Ascending aorta (tissue), 2 donors: ENCODE measurements at regions not wholly inside any gene's neighbourhood (a gene's known extent, or its start where the extent isn't known, plus 50 kb on each side); places are given as distances from the start of the nearest gene placed in this dataset.

Experiments
- DNase-seq, 2 donors: peaks; one replicate each; pipeline ENCODE4 v3.0.0-alpha.2; 2019; ENCODE audit warnings: low spot score in 2 of 2
- H3K27ac ChIP-seq, 2 donors: fragments of 200-600 bp; sonication (generic); one replicate each; pipeline ENCODE4 v1.5.1; 2016 to 2017; ENCODE audit warnings: mild to moderate bottlenecking in 1 of 2
- H3K27me3 ChIP-seq: fragments of 200-600 bp; sonication (generic); one replicate; pipeline ENCODE4 v1.5.1; 2017
- H3K36me3 ChIP-seq, 2 donors: fragments of 200-600 bp; sonication (generic); one replicate each; pipeline ENCODE4 v1.5.1; 2016
- H3K4me1 ChIP-seq, 2 donors: fragments of 200-600 bp; sonication (generic); one replicate each; pipeline ENCODE4 v1.5.1; 2016 to 2017; ENCODE audit warnings: mild to moderate bottlenecking in 1 of 2
- H3K4me3 ChIP-seq, 2 donors: fragments of 200-600 bp; sonication (generic); one replicate each; pipeline ENCODE4 v1.5.1; 2016 to 2017; ENCODE audit warnings: mild to moderate bottlenecking in 1 of 2
- H3K9me3 ChIP-seq, 2 donors: fragments of 200-600 bp; sonication (generic); one replicate each; pipeline ENCODE4 v1.5.1; 2016
- intact Hi-C: fragments of 100-400 bp; cut with DNase I; formaldehyde crosslinking; loops from one replicate; pipeline ENCODE4 v1.15.1; 2023
- TF ChIP-seq, protein P1 (sequence below), 3 experiments: fragments of 200-600 bp in 2 of 3; fragments of 450-650 bp in 1 of 3; sonication (generic) in 2 of 3; IDR thresholded peaks; one replicate each; pipeline ENCODE4 v1.5.1; 2016 to 2019; ENCODE audit warnings: antibody characterized with exemption in 3 of 3, mild to moderate bottlenecking in 1 of 3, moderate library complexity in 1 of 3

DNA sequence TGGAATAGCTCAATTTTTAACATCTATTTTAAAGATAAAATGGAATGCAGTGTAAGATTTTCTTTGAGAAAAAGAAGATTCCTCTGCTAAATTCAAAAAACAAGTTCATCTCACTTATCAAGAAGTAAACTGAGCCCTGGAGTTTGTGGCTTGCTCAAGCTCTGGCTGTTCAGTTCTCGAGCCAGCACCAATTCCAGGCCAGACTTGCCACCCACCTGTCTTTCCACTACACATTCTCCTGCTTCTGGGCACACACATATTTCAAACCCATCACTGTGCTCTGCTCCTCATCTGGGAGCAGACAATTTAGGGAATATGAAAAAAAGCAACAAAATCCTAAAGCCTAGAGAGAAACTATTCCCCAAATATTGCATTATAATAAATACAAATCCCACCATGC is 424.5 kb downstream of the ENC1 start:
- no peaks in the 10 kb centered on the region for H3K27me3 ChIP-seq
- intact Hi-C loops = no loop called here
- DNase-seq = no peak
- H3K4me3 ChIP-seq = no peak overlapping the region
- no peaks in the 10 kb centered on the region for H3K9me3 ChIP-seq
- H3K27ac ChIP-seq = no peak overlapping the region
- TF ChIP-seq, protein P1, sequence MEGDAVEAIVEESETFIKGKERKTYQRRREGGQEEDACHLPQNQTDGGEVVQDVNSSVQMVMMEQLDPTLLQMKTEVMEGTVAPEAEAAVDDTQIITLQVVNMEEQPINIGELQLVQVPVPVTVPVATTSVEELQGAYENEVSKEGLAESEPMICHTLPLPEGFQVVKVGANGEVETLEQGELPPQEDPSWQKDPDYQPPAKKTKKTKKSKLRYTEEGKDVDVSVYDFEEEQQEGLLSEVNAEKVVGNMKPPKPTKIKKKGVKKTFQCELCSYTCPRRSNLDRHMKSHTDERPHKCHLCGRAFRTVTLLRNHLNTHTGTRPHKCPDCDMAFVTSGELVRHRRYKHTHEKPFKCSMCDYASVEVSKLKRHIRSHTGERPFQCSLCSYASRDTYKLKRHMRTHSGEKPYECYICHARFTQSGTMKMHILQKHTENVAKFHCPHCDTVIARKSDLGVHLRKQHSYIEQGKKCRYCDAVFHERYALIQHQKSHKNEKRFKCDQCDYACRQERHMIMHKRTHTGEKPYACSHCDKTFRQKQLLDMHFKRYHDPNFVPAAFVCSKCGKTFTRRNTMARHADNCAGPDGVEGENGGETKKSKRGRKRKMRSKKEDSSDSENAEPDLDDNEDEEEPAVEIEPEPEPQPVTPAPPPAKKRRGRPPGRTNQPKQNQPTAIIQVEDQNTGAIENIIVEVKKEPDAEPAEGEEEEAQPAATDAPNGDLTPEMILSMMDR (IDR thresholded peaks at IDR 0.05) = no peak
- no peaks in the 10 kb centered on the region for H3K4me1 ChIP-seq
- no peaks in the 10 kb centered on the region for H3K36me3 ChIP-seq

DNA sequence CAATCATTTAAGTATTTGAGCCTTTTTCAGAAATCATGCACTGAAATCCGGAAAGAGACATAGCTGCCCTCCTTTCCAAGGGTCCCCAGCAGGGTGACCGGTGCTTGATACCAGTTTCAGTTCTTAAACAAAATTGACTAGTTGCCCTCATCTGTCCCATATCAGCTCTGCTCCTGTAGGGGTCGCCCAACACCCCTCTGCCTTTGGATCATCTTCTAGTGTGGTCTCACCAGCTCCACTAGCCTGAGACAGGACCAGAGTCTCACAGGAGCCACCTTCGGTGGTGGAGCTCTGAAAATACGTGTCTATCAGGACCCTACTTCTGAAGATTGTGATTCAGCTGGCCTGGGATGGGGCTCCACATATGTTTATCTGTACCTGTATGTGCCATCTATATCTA is 428.2 kb downstream of the ENC1 start:
- TF ChIP-seq, protein P1 (IDR thresholded peaks at IDR 0.05) = no peak
- intact Hi-C loops = no loop called here
- Histone ChIP-seq H3K27ac (no peak overlapping the region), H3K4me3 (no peak overlapping the region), H3K36me3 (no peaks in the 10 kb centered on the region), H3K4me1 (no peaks in the 10 kb centered on the region), H3K9me3 (no peaks in the 10 kb centered on the region), H3K27me3 (no peaks in the 10 kb centered on the region)
- DNase-seq = no peak

- DNase-seq = no peak
- H3K27ac ChIP-seq = no peak overlapping the region
- peaks cover 0 to 11% of the 10 kb centered on the region in 2 donors for H3K4me1 ChIP-seq
- TF ChIP-seq, protein P1 (IDR thresholded peaks at IDR 0.05) = no peak
- no peak overlapping the region for H3K4me3 ChIP-seq
- no peaks in the 10 kb centered on the region for H3K36me3 ChIP-seq
- intact Hi-C loops = loop anchor here (10.0 kb wide), 1 partner anchor 305 kb away; no protein-coding TSS in a partner anchor
- no peaks in the 10 kb centered on the region for H3K27me3 ChIP-seq
- no peaks in the 10 kb centered on the region for H3K9me3 ChIP-seq
Measured at GRCh38 chr5:74209571-74209970, 431.0 kb downstream of the ENC1 start.

GRCh38 chr5:74206579-74207550 is 433.7 kb downstream of the ENC1 start:
- Histone ChIP-seq H3K27me3 (no peaks in the 10 kb centered on the region), H3K27ac (peak overlapping the region; percentile 48 to 57), H3K9me3 (no peaks in the 10 kb centered on the region), H3K36me3 (no peaks in the 10 kb centered on the region), H3K4me3 (no peak overlapping the region), H3K4me1 (peaks cover 0 to 11% of the 10 kb centered on the region in 2 donors)
- DNase-seq = peak in 1 of 2 donors; percentile 72
- intact Hi-C loops = loop anchor here (10.0 kb wide), 1 partner anchor 302 kb away; no protein-coding TSS in a partner anchor
- TF ChIP-seq, protein P1 (IDR thresholded peaks at IDR 0.05) = no peak

GRCh38 chr5:74205767-74206578 is 434.6 kb downstream of the ENC1 start:
- Histone ChIP-seq H3K4me3 (no peak overlapping the region), H3K27me3 (no peaks in the 10 kb centered on the region), H3K9me3 (no peaks in the 10 kb centered on the region), H3K27ac (peak overlapping the region; percentile 0 to 57), H3K4me1 (peaks cover 0 to 18% of the 10 kb centered on the region in 2 donors), H3K36me3 (no peaks in the 10 kb centered on the region)
- TF ChIP-seq, protein P1 (IDR thresholded peaks at IDR 0.05) = no peak
- intact Hi-C loops = loop anchor here (10.0 kb wide), 1 partner anchor 301 kb away; no protein-coding TSS in a partner anchor
- no peak for DNase-seq
